HG03066 (cell line): ENCODE measurements at regions not wholly inside any gene's neighbourhood (a gene's known extent, or its start where the extent isn't known, plus 50 kb on each side); places are given as distances from the start of the nearest gene placed in this dataset.

Experiments
- ATAC-seq: cut with Tn5 transposase; IDR thresholded peaks from one replicate; pipeline ENCODE4 v1.9.1; 2021; ENCODE audit warnings: low read depth; ENCODE audit not compliant: unreplicated experiment

GRCh38 chr9:115169003-115169402 is 51.0 kb upstream of the TNC start:
- ATAC-seq: no peak

GRCh38 chr9:115170358-115171073 is 52.6 kb upstream of the TNC start:
- ATAC-seq: no peak

- no peak for ATAC-seq
Measured at GRCh38 chr9:115171921-115172388, 54.0 kb upstream of the TNC start.

GRCh38 chr9:115182264-115182663 is 64.3 kb upstream of the TNC start:
- no peak for ATAC-seq

GRCh38 chr9:115183436-115183835 is 65.5 kb upstream of the TNC start:
- ATAC-seq: no peak

GRCh38 chr9:115189686-115190085 is 71.7 kb upstream of the TNC start:
- ATAC-seq: no peak

- ATAC-seq: no peak
Measured at GRCh38 chr9:115191667-115192066, 73.7 kb upstream of the TNC start.

- ATAC-seq: peak; percentile 33
Measured at GRCh38 chr9:115192280-115192679, 74.3 kb upstream of the TNC start.

GRCh38 chr9:115192835-115193525 is 75.0 kb upstream of the TNC start:
- peak; percentile 56 for ATAC-seq

GRCh38 chr9:115193777-115194176 is 75.8 kb upstream of the TNC start:
- no peak for ATAC-seq

- ATAC-seq: no peak
Measured at GRCh38 chr9:115194216-115194615, 76.3 kb upstream of the TNC start.

GRCh38 chr9:115195912-115196311 is 78.0 kb upstream of the TNC start:
- ATAC-seq: no peak

- no peak for ATAC-seq
Measured at GRCh38 chr9:115196919-115197318, 79.0 kb upstream of the TNC start.

GRCh38 chr9:115198001-115198400 is 80.0 kb upstream of the TNC start:
- no peak for ATAC-seq

- no peak for ATAC-seq
Measured at GRCh38 chr9:115200711-115201505, 83.0 kb upstream of the TNC start.

- no peak for ATAC-seq
Measured at GRCh38 chr9:115202181-115202580, 84.2 kb upstream of the TNC start.

GRCh38 chr9:115202960-115203751 is 85.2 kb upstream of the TNC start:
- no peak for ATAC-seq

- ATAC-seq: peak; percentile 36
Measured at GRCh38 chr9:115204904-115205453, 87.0 kb upstream of the TNC start.

GRCh38 chr9:115207003-115207836 is 89.3 kb upstream of the TNC start:
- no peak for ATAC-seq
